K562 (cell line): ENCODE measurements at regions not wholly inside any gene's neighbourhood (a gene's known extent, or its start where the extent isn't known, plus 50 kb on each side); places are given as distances from the start of the nearest gene placed in this dataset.
A peak's percentile ranks its signal among the peaks of the same experiment; 100 is the strongest.

Experiments used
- BHLHE40 ChIP-seq: IDR thresholded peaks from 2 replicates; pipeline ENCODE4 v1.6.1; 2011; ENCODE audit warnings: low read length, improper control_type of control experiment
- CBX8 ChIP-seq: fragments of 200-600 bp; sonication (generic); IDR thresholded peaks from 2 replicates; pipeline ENCODE4 v1.6.1; 2012; ENCODE audit warnings: borderline replicate concordance, mixed run types, low read depth, mild to moderate bottlenecking, moderate library complexity, mixed read lengths, low read length, control low read depth, inconsistent platforms; ENCODE audit not compliant: poor library complexity, severe bottlenecking; ENCODE audit errors: extremely low read depth
- CREB3 ChIP-seq: fragments of 450-650 bp; conservative IDR thresholded peaks from 2 replicates; pipeline ENCODE4 v1.6.1; 2016; ENCODE audit warnings: missing genetic modification characterization, low read depth, mild to moderate bottlenecking, missing compliant biosample characterization, moderate library complexity
- FOXA3 ChIP-seq, 2 experiments: fragments of 450-650 bp in 1 of 2; sonication (generic) in 1 of 2; formaldehyde crosslinking; IDR thresholded peaks in 1 of 2; conservative IDR thresholded peaks in 1 of 2; 2 replicates each; pipeline versions ENCODE4 v1.4.0 to v1.8.0; 2020 to 2022; ENCODE audit warnings: mild to moderate bottlenecking in 2 of 2, missing genetic modification reagents in 1 of 2
- HOXB6 ChIP-seq: fragments of 250-450 bp; sonication (Bioruptor Pico); IDR thresholded peaks from 2 replicates; pipeline ENCODE4 v1.5.1; 2022; ENCODE audit warnings: mild to moderate bottlenecking, borderline replicate concordance
- JUN ChIP-seq, 2 experiments: sonication (generic) in 1 of 2; formaldehyde crosslinking in 1 of 2; IDR thresholded peaks; 2 replicates each; pipeline versions ENCODE4 v1.6.1 to v1.8.0; 2012 to 2022; ENCODE audit warnings: borderline replicate concordance in 2 of 2, mild to moderate bottlenecking in 2 of 2, improper control_type of control experiment in 1 of 2, low read depth in 1 of 2, low read length in 1 of 2, missing genetic modification reagents in 1 of 2
- NR4A1 ChIP-seq, 2 experiments: fragments of 250-450 bp in 1 of 2; fragments of 450-650 bp in 1 of 2; sonication (Bioruptor Pico) in 1 of 2; IDR thresholded peaks; 2 replicates each; pipeline versions ENCODE4 v1.4.0 to v1.6.1; 2016 to 2020; ENCODE audit warnings: mild to moderate bottlenecking in 2 of 2, missing compliant biosample characterization in 1 of 2, missing genetic modification characterization in 1 of 2, moderate library complexity in 1 of 2
- PHB2 ChIP-seq: fragments of 450-650 bp; IDR thresholded peaks from 2 replicates; pipeline ENCODE4 v1.6.1; 2017; ENCODE audit warnings: low read depth
- RBM14 ChIP-seq: fragments of 200-400 bp; formaldehyde crosslinking; IDR thresholded peaks from 2 replicates; pipeline ENCODE4 v1.6.1; 2018; ENCODE audit warnings: low read depth, mild to moderate bottlenecking, low read length, moderate library complexity, borderline replicate concordance; ENCODE audit not compliant: insufficient read depth
- SAFB2 ChIP-seq: fragments of 200-400 bp; formaldehyde crosslinking; IDR thresholded peaks from 2 replicates; pipeline ENCODE4 v1.6.1; 2018; ENCODE audit warnings: borderline replicate concordance, low read length, low read depth, moderate library complexity; ENCODE audit not compliant: severe bottlenecking
- TEAD1 ChIP-seq, 2 experiments: fragments of 450-650 bp in 1 of 2; sonication (generic) in 1 of 2; formaldehyde crosslinking; IDR thresholded peaks; 2 replicates each; pipeline versions ENCODE4 v1.4.0 to v1.8.0; 2020 to 2022; ENCODE audit warnings: mild to moderate bottlenecking in 2 of 2, missing genetic modification reagents in 1 of 2
- ZNF140 ChIP-seq: fragments of 250-450 bp; sonication (Bioruptor Pico); IDR thresholded peaks from 2 replicates; pipeline ENCODE4 v1.8.0; 2021; ENCODE audit warnings: moderate library complexity, mild to moderate bottlenecking, inconsistent platforms
- ZNF583 ChIP-seq: fragments of 250-450 bp; sonication (Bioruptor Pico); IDR thresholded peaks from 2 replicates; pipeline ENCODE4 v1.4.0; 2020
- TF ChIP-seq, protein P1 (sequence below): fragments of 450-650 bp; IDR thresholded peaks from 2 replicates; pipeline ENCODE4 v1.6.1; 2017; ENCODE audit warnings: antibody characterized with exemption, mild to moderate bottlenecking
- TF ChIP-seq, protein P2 (sequence below): fragments of 250-450 bp; sonication (Bioruptor Pico); IDR thresholded peaks from 2 replicates; pipeline ENCODE4 v1.4.0; 2020; ENCODE audit warnings: mild to moderate bottlenecking, moderate library complexity

GRCh38 chr12:116384691-116385485 lies 107.4 kb upstream of the MED13L start (continued):
- TF ChIP-seq, protein P1, sequence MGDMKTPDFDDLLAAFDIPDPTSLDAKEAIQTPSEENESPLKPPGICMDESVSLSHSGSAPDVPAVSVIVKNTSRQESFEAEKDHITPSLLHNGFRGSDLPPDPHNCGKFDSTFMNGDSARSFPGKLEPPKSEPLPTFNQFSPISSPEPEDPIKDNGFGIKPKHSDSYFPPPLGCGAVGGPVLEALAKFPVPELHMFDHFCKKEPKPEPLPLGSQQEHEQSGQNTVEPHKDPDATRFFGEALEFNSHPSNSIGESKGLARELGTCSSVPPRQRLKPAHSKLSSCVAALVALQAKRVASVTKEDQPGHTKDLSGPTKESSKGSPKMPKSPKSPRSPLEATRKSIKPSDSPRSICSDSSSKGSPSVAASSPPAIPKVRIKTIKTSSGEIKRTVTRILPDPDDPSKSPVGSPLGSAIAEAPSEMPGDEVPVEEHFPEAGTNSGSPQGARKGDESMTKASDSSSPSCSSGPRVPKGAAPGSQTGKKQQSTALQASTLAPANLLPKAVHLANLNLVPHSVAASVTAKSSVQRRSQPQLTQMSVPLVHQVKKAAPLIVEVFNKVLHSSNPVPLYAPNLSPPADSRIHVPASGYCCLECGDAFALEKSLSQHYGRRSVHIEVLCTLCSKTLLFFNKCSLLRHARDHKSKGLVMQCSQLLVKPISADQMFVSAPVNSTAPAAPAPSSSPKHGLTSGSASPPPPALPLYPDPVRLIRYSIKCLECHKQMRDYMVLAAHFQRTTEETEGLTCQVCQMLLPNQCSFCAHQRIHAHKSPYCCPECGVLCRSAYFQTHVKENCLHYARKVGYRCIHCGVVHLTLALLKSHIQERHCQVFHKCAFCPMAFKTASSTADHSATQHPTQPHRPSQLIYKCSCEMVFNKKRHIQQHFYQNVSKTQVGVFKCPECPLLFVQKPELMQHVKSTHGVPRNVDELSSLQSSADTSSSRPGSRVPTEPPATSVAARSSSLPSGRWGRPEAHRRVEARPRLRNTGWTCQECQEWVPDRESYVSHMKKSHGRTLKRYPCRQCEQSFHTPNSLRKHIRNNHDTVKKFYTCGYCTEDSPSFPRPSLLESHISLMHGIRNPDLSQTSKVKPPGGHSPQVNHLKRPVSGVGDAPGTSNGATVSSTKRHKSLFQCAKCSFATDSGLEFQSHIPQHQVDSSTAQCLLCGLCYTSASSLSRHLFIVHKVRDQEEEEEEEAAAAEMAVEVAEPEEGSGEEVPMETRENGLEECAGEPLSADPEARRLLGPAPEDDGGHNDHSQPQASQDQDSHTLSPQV, result peak; percentile 55; the same call in 1 of the 2 replicates
- TF ChIP-seq TEAD1 (CRISPR knock-in tag; IDR thresholded peaks at IDR 0.05) (0 out of 4 replicates have a peak, but pooled peaks of 1 of the 2 experiments have one; percentile 25), PHB2 (0 out of 2 replicates have a peak, but pooled peaks have one; percentile 9), FOXA3 (CRISPR knock-in tag; conservative IDR thresholded peaks at IDR 0.05 in 1 of 2, IDR thresholded peaks at IDR 0.05 in 1 of 2) (0 out of 4 replicates have a peak, but pooled peaks of 1 of the 2 experiments have one; percentile 23), CREB3 (0 out of 2 replicates have a peak, but pooled peaks have one; percentile 66), RBM14 (no peak), BHLHE40 (no peak), NR4A1 (CRISPR knock-in tag; IDR thresholded peaks at IDR 0.05) (no peak), NR4A1 (tag; IDR thresholded peaks at IDR 0.05) (no peak), HOXB6 (no peak), SAFB2 (no peak), CBX8 (no peak), ZNF583 (CRISPR knock-in tag) (no peak), ZNF140 (CRISPR knock-in tag) (no peak), JUN (IDR thresholded peaks at IDR 0.05; ENCODE audit: borderline replicate concordance, low read depth, low read length) (0 out of 2 replicates have a peak, but pooled peaks have one; percentile 19), JUN (CRISPR knock-in tag; IDR thresholded peaks at IDR 0.05; ENCODE audit: borderline replicate concordance) (no peak)
- TF ChIP-seq, protein P2, sequence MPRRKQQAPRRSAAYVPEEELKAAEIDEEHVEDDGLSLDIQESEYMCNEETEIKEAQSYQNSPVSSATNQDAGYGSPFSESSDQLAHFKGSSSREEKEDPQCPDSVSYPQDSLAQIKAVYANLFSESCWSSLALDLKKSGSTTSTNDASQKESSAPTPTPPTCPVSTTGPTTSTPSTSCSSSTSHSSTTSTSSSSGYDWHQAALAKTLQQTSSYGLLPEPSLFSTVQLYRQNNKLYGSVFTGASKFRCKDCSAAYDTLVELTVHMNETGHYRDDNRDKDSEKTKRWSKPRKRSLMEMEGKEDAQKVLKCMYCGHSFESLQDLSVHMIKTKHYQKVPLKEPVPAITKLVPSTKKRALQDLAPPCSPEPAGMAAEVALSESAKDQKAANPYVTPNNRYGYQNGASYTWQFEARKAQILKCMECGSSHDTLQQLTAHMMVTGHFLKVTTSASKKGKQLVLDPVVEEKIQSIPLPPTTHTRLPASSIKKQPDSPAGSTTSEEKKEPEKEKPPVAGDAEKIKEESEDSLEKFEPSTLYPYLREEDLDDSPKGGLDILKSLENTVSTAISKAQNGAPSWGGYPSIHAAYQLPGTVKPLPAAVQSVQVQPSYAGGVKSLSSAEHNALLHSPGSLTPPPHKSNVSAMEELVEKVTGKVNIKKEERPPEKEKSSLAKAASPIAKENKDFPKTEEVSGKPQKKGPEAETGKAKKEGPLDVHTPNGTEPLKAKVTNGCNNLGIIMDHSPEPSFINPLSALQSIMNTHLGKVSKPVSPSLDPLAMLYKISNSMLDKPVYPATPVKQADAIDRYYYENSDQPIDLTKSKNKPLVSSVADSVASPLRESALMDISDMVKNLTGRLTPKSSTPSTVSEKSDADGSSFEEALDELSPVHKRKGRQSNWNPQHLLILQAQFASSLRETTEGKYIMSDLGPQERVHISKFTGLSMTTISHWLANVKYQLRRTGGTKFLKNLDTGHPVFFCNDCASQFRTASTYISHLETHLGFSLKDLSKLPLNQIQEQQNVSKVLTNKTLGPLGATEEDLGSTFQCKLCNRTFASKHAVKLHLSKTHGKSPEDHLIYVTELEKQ (CRISPR knock-in tag), result no peak
